ENCODE measurements at regions not wholly inside any gene's neighbourhood (a gene's known extent, or its start where the extent isn't known, plus 50 kb on each side); places are given as distances from the start of the nearest gene placed in this dataset.
A peak's percentile ranks its signal among the peaks of the same experiment; 100 is the strongest.
"Not testable (repeated sequence)": the region's sequence is repeated elsewhere in the genome, so short reads cannot be mapped to it uniquely, and the experiment has no call there.

- no peaks in the 10 kb centered on the region for H3K36me3 Mint-ChIP-seq (ENCODE audit: low read depth)
- no peak for TF ChIP-seq CTCF (IDR thresholded peaks at IDR 0.05; ENCODE audit: unreplicated experiment in 3 of 3)
- H3K27me3 Mint-ChIP-seq (ENCODE audit: low read depth): no peaks in the 10 kb centered on the region
- H3K27ac Mint-ChIP-seq: peak overlapping the region; percentile 25 to 88 (median 80)
- H3K9me3 Mint-ChIP-seq: no peaks in the 10 kb centered on the region
- H3K4me1 Mint-ChIP-seq: peaks cover 27% of the 10 kb centered on the region
- H3K4me3 Mint-ChIP-seq: peak overlapping the region in 1 of 3 experiments; percentile 26
These were observed 57.1 kb upstream of the KMT2E start for GRCh38 chr7:104956753-104957450.

DNA sequence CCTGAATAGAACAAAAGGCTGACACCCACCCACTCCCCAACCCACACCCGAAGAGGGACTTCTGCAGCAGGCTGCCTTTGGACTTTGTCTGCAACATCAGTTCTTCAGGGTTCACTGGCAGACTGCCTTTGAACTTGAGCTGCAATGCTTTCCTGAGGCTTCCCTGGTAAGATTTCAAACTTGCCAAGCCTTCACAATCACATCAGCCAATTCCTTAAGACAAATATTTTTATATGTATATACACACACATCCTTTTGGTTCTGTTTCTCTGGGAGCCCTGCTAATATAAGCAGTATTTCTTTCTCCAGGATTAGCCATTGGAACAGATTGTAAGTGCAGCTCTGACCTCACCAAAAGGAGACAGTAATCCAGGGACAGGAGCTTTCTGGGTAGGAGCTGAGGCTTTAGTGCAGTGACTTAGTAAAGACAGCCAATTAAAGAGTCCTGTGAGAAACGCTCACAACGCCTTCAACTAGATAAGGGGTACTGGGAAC, 55.6 kb upstream of the KMT2E start:
- peaks cover 34% of the 10 kb centered on the region for H3K4me1 Mint-ChIP-seq
- no peaks in the 10 kb centered on the region for H3K27me3 Mint-ChIP-seq (ENCODE audit: low read depth)
- no peak for TF ChIP-seq CTCF (IDR thresholded peaks at IDR 0.05; ENCODE audit: unreplicated experiment in 3 of 3)
- no peak overlapping the region for H3K4me3 Mint-ChIP-seq
- H3K36me3 Mint-ChIP-seq (ENCODE audit: low read depth): no peaks in the 10 kb centered on the region
- peak overlapping the region; percentile 73 to 95 (median 87) for H3K27ac Mint-ChIP-seq
- H3K9me3 Mint-ChIP-seq: no peaks in the 10 kb centered on the region

- Mint-ChIP-seq H3K4me1 (peaks cover 42% of the 10 kb centered on the region), H3K27ac (peak overlapping the region in 2 of 3 experiments; percentile 56 to 59)
- H3K4me3 Mint-ChIP-seq; H3K9me3 Mint-ChIP-seq; H3K36me3 Mint-ChIP-seq (ENCODE audit: low read depth); H3K27me3 Mint-ChIP-seq (ENCODE audit: low read depth): not testable (repeated sequence)
These were observed 54.5 kb upstream of the KMT2E start for GRCh38 chr7:104959483-104959882.

DNA sequence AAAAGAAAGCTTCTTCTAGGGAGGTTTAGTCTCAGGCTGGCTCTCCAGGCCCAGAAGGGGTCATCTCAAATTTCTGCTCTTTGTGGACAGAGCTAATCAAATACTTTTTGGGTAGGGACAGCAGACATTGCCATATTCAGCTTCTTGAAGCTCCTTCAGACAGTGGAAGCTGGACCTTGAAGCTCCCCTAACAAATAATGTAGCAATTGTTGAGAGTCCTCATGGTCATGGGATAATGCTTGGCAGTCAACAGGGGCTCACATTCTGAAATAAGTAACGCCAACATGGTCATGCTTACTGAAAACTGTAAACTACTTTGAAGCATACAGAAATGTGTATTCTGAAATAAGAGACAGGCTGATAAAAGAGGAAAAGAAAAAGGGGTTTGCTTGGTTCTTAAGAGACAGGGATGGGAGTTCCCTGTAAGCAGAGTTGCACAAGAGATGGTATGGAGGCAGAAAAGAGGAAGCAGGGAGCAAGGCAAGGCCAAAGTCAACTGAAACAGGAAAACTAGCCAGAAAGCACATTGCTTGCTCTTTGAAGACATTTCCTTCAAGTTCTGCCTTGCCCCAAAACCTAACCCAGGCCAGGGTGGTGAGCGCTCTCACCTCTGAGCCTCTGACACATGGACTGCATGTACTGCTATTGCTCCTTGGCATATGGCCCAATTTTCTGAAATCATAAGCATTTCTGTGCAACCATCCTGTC, 53.1 kb upstream of the KMT2E start:
- TF ChIP-seq CTCF (IDR thresholded peaks at IDR 0.05; ENCODE audit: unreplicated experiment in 3 of 3): no peak
- Mint-ChIP-seq H3K27ac (peak overlapping the region in 2 of 3 experiments; percentile 46 to 88), H3K4me3 (no peak overlapping the region), H3K36me3 (ENCODE audit: low read depth) (no peaks in the 10 kb centered on the region), H3K9me3 (no peaks in the 10 kb centered on the region), H3K27me3 (ENCODE audit: low read depth) (no peaks in the 10 kb centered on the region), H3K4me1 (peaks cover 44% of the 10 kb centered on the region)

- Mint-ChIP-seq H3K36me3 (ENCODE audit: low read depth) (no peaks in the 10 kb centered on the region), H3K4me3 (no peak overlapping the region), H3K27me3 (ENCODE audit: low read depth) (no peaks in the 10 kb centered on the region), H3K9me3 (no peaks in the 10 kb centered on the region), H3K27ac (peak overlapping the region in 1 of 3 experiments; percentile 99), H3K4me1 (peaks cover 44% of the 10 kb centered on the region)
- TF ChIP-seq CTCF (IDR thresholded peaks at IDR 0.05; ENCODE audit: unreplicated experiment in 3 of 3): no peak
These were observed 52.2 kb upstream of the KMT2E start for GRCh38 chr7:104961821-104962220.

DNA sequence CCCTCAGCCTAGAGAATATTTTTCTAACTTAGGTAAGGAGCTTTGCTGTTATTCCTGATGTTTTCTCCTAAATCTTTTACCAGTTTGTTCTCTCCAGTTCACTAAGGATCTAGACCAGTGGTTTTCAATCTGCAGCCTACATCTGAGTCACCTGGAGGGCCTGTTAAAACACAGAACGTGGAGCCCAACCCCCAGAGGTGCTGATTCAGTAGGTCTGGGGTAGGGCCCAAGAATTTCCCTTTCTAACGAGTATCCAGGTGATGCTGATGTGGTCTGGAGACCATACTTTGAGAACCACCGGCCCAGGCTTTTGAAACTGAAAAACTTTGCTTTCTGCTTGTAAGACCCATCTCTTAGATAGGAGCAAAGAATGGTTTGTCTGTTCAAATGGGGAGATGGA, 51.2 kb upstream of the KMT2E start:
- no peak for TF ChIP-seq CTCF (IDR thresholded peaks at IDR 0.05; ENCODE audit: unreplicated experiment in 3 of 3)
- no peak overlapping the region for H3K4me3 Mint-ChIP-seq
- no peaks in the 10 kb centered on the region for H3K27me3 Mint-ChIP-seq (ENCODE audit: low read depth)
- no peaks in the 10 kb centered on the region for H3K36me3 Mint-ChIP-seq (ENCODE audit: low read depth)
- no peaks in the 10 kb centered on the region for H3K9me3 Mint-ChIP-seq
- peak overlapping the region in 2 of 3 experiments; percentile 14 to 99 for H3K27ac Mint-ChIP-seq
- H3K4me1 Mint-ChIP-seq: peaks cover 43% of the 10 kb centered on the region
